NT2/D1 (cell line): ENCODE measurements at regions not wholly inside any gene's neighbourhood (a gene's known extent, or its start where the extent isn't known, plus 50 kb on each side); places are given as distances from the start of the nearest gene placed in this dataset.

Experiments used
- SUZ12 ChIP-seq: IDR thresholded peaks from 2 replicates; pipeline ENCODE4 v1.6.1; 2011; ENCODE audit not compliant: insufficient read length, insufficient read depth; ENCODE audit errors: extremely low read depth
- YY1 ChIP-seq: IDR thresholded peaks from 2 replicates; pipeline ENCODE4 v1.6.1; 2011; ENCODE audit not compliant: insufficient read length, insufficient read depth
- ZNF274 ChIP-seq: IDR thresholded peaks from 2 replicates; pipeline ENCODE4 v1.6.1; 2011; ENCODE audit warnings: mild to moderate bottlenecking, low read depth, low read length

GRCh38 chr3:18797378-18797777, 350.9 kb upstream of the KCNH8 start:
- TF ChIP-seq SUZ12 (no peak), ZNF274 (no peak), YY1 (no peak)
